GM18861 (cell line): ENCODE measurements at regions not wholly inside any gene's neighbourhood (a gene's known extent, or its start where the extent isn't known, plus 50 kb on each side); places are given as distances from the start of the nearest gene placed in this dataset.

Source experiments
- ATAC-seq: cut with Tn5 transposase; IDR thresholded peaks from one replicate; pipeline ENCODE4 v1.9.1; 2021; ENCODE audit not compliant: unreplicated experiment

DNA sequence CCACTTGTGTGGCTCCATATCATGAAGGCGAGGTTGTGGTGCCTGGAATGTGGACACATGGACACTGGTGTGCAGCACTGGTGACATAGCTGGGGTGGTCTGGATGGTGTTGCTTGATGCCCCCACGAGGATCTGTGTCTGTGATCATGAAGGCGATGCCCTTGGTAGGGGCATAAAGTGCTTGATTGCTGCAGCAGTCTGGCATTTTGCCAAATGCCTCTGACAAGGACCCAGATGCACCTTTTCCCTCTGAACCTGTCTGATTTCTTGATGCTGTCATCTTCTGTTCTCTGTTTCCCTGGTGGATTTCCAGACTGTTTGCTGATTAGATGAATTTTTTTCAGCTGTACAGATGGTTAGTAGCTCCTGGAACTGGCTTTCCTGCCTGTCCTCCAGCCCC is 752.0 kb upstream of the HS6ST1 start:
- ATAC-seq: no peak

DNA sequence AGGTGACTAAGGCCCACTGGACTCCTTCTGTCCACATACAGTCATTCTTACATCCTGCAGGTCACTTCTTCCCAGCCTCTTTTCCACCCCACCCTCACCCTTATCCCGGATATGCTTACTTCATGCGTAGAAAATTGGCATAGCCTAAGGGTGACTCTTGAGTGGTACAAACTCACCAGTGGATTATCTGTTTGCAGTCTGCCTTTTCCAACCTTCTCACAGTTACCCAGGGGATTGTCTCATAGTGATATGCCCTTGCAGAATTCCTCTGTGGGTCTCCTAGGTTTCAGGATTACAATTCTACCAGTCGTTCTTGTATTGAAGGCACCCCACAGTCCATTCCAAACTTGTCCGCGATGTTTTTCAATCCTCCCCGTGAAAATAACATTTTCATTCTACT is 752.9 kb upstream of the HS6ST1 start:
- no peak for ATAC-seq

DNA sequence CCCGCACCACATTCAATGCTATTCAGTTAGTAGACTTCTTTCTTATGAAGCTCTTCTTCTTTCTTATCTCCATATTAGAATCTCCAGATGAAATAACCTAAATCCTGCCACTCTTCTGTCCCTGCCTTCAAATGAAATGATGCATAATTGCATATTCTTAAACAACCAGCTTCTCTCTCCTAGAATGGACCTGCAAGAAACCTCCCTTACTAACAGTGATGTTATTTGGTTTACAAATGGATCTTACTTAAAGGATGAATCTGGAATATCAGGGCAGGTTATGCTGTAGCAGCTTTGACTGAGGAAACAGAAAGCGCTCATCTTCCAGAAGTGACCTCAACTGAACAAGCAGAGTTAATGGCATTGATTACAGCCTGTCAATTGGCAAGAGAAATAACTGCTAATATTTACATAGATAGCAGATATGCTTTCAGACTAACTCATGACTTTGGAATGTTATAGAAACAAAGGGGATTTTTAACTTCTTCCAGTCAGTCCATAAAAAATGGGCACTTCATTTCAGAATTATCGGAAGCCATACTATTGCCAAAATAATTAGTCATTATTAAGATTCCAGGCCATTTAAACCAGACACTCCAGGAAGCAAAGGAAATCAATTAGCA is 755.7 kb upstream of the HS6ST1 start:
- ATAC-seq: no peak

DNA sequence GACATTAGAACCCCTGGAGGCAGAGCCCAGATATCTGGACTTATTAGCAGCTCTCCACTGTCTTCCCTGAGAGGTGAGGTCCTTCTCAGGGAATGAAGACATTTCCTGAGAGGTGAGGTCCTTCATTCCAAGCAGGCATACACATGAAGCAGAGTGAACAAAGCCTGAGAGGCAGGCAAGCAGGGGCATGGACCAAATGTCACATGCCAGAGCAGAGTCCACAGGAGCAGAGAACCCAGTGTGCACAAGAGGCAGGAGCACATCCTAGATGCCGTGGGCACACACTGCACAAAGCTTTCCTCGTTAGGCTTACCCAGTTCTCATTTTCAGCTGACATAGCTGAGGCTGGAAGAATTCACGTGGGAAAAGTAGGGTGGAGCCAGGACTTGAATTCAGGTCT is 759.9 kb upstream of the HS6ST1 start:
- ATAC-seq: no peak

DNA sequence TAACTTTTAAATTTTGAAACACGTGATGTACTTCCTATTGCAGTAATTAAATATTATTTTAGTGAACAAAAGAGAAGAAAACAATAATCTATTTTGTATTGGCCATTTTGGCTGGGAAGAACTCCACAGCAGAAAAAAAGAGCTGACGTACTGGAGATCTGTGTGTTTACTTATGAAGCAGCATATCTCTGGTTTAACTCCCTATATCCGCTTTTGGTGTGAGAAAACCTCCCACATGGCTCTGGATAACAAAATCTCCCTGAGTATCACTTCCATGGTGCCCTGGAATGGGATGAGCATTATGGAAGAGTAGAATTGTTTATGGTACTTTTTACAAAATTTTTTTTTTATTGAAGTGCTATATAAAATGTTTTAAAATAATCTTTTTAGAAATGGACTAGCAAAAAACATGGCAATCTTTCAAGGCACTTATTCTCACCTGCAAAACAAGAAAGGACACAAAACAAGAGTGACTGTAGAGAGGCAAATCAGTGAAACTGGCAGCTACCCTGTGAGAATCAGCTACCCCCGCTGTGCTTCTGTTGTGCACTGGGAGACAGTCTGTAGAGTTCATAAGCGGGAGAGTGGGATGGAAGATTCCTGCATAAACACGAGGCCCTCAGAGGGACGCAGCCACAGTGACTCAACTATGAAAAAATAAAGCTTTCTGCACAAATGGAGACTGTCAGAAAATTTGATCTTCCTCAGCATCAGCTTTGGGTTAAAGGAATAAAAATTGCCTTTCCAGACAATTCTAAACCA is 762.2 kb upstream of the HS6ST1 start:
- ATAC-seq: no peak

DNA sequence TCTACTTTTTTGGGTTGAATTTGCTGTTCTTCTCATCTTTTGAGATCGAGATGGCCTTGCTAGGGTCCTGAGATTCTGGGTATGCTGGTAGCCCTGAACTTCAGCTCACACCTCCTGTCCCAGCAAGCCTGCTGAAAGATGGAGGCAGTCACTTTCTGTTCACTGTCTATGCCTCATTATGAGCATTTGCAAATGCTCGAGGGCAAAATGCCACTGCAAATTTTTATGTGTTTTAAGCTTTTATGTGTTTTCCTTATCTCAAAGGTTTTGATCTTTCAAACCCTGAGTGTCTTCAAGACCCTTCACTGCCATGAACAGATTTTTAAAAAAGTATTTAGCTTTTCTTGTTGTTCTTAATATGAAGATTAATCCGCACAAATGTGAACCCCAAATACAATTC is 766.7 kb upstream of the HS6ST1 start:
- ATAC-seq: no peak

DNA sequence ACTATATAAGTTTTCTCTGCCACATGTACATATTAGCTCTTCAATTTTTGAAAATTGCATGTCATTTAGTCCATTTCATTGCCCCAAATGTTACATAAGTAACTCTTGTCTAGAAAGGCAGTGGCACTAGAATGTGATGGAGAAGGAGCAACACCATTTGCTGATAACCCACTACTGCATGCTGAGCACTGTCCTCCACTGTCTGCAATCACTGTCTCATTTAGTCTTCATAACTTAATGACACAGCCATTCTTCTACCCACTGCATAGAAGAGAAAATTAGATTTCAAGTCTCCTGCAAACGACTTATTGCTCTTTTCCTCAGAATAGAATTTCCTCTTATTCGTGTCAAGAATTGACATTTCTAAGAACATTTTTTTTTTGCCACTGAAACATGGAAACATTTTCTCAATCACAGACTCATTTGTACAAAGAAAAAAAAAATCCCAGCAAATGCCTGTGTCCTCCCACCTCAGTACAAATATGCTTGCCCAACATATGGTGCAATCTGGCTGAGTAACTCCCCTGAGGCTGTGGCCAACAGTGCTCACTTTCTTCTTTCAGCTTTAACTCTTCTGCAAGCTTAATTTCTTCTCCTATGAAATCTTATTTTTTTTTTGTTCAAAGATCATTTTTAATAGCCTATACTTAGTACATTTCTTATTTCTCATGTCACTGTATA is 768.6 kb upstream of the HS6ST1 start:
- no peak for ATAC-seq

DNA sequence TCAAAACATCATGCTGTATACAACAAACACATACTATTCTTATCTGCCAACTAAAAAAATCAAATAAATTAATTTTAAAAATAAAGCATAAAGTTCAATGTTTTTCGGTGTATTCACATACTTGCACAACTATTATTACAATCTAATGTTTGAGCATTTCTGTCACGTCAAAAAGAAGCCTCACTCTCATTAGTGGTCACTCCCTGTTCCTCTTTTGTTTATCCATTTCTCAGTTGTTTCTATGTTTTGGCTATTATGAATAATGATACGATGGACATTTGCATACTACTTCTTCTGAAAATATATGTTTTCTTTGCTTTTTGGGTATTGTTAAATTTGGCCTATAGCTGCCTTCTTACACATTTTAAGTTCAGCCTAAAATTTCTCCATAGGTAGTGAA is 773.0 kb upstream of the HS6ST1 start:
- no peak for ATAC-seq

DNA sequence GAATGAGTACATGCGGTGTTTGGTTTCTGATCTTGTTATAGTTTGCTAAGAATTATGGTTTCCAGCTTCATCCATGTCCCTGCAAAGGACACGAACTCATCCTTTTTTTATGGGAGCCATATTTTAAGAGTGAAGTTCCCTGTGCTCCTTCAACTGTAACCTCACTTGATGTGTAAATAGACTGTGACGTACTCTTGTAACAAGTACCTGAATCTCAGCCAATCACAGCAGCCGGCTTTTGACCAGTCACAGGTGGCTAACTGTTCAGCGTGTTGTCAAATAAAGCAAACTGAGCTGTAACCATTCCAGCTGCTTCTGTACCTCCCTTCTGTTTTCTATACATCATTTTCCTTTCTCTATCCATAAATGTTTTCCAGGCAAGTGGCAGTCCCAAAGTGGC is 774.3 kb upstream of the HS6ST1 start:
- no peak for ATAC-seq

DNA sequence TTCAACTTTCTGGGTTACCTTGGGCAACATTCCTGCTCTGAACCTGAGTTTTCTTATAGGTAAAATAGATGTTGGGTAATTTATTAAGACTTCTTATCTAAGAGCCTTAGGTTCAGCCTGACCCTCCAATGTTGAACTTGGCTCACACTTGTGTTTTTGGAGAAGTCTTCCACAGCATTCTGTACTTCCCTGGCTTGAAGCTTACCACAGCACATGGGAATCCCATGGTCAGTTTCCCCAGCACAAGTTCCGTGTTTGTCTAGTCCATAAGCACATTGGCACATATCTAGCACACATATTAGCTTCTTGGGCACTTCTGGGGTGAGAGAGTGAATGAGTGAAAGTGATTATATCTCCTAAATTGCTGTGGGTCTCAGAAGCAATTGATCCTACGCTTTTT is 782.5 kb upstream of the HS6ST1 start:
- no peak for ATAC-seq

DNA sequence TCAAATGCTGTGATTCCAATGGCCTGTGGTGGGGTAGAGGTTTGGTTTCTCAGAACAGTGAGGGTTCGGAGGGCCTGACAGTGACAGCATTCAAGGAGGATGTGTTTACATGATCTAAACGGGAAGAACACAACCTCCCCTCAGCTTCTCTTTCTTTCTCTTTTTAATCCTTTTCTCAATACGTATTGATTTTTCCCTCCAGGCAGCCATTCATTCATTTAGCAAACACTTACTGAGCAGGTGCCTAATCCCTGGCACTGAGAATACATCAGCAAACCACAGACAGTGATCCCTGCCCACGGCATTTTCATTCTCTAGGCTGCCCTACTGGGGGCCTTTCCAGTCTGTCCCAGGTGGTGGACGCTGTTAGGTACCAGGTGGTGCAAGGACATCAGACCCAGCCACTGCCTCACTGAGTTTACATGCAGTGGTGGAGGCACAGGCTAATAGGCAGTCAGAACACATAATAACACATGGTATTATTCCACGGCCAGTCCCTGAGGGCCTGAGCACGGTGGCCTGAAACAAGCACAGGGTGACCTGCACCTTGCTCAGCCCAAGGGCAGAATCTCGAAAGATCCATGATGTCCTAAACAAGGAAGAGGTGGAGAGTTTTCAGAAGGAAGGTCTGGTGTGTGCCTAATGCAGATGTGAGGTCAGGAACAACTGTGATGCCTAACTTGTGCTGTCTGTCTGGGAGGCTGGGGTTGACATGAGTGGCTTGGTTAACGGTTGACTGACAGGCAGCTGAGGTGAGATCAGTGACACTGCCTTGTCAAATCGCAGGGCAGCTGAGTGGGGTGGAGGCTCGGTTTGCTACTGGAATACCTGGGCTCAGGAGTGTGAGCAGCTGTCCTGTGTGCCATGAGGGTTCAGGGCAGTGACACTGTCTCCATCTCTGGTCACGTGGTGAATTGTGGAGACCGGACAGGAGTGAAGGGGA is 785.5 kb upstream of the HS6ST1 start:
- ATAC-seq: no peak

DNA sequence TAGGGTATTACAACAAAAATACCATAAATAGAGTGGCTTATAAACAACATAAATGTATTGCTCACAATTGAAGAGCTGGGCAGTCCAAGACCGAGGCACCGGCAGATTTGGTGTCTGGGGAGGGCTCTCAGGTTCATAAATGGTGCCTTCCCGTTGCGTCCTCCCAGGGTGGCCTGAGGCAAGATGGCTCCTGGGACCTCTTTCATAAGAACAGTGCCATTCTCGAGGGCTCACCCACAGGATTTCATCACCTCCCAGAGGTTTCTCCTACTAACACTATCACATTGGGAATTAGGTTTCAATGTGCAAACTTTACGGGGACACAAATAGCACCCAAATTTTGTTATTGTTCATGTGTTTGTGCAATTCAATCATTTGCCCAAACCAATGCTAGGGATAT is 793.5 kb upstream of the HS6ST1 start:
- no peak for ATAC-seq

DNA sequence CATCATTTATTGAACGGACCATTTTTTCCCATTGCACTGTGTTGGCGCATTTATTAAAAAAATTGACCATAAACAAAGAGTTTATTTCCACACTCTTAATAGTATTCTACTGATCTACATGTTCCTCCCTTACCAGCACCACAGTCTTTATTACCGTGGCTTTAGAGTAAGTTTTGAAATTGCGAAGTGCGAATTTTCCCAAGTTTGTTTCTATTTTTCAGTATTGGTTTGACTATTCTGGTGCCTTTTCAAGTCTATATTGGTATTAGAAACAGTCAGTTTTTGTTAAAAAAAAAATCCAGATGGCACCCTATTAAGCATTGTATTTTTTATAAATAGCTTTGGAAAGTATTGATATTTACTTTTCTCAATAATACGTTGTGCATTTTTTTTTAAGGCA is 795.1 kb upstream of the HS6ST1 start:
- no peak for ATAC-seq

DNA sequence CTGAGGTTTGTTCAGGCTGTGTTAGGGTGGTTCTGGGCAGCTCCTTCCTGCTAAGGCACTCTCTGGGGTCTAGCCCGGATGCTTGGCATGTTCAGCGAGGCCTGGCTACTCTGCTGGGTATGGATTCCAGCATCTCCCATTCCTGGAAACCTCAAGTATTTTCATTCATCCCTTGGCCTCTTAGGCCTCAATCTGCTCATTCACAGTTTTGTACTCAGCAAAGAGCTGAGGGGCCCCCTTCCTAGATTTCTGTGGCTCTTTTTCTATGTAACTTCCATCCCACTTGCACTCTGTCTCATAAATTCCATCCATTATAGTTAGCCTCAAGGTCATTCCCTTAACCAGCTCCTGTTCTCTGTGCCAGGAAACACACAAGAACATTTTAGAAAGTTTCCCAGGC is 798.8 kb upstream of the HS6ST1 start:
- no peak for ATAC-seq

DNA sequence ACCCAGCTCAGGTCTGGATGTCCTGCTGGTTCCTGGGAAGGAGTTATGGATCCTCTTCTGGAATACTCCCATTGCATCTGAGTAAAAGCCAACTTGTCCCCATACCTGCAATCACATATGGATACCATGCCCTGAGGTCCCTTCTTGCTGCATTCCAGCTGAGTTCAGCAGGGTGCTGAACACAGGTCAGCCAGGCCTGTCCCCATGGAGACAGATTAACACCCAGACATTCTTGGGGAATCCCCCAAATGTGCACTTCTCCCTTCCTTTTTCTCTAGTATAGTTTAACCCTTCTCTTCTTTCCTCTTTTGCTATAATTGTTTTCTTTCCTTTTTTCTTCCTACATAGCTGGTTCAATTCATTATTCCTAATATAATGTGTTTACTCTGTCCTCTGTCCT is 799.6 kb upstream of the HS6ST1 start:
- ATAC-seq: no peak

DNA sequence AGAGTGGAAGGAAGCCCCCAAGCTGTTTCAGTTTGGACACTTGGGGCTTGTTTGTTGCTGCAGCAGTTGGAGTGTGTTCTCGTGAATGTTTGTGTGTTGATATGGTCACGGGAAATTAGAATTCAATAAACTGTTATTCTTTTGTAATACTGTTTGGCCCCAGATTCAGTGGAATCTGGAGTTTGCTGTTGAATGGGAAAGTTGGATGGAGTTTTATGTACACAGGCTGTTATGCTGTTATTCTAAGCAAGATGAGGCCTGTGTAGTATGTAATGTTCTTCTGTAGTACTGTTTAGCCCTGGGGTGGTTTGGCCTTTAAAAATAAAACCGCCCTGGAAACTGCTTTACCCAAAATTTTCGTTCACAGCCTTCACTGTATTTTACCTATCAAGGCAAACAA is 810.4 kb upstream of the HS6ST1 start:
- ATAC-seq: no peak

DNA sequence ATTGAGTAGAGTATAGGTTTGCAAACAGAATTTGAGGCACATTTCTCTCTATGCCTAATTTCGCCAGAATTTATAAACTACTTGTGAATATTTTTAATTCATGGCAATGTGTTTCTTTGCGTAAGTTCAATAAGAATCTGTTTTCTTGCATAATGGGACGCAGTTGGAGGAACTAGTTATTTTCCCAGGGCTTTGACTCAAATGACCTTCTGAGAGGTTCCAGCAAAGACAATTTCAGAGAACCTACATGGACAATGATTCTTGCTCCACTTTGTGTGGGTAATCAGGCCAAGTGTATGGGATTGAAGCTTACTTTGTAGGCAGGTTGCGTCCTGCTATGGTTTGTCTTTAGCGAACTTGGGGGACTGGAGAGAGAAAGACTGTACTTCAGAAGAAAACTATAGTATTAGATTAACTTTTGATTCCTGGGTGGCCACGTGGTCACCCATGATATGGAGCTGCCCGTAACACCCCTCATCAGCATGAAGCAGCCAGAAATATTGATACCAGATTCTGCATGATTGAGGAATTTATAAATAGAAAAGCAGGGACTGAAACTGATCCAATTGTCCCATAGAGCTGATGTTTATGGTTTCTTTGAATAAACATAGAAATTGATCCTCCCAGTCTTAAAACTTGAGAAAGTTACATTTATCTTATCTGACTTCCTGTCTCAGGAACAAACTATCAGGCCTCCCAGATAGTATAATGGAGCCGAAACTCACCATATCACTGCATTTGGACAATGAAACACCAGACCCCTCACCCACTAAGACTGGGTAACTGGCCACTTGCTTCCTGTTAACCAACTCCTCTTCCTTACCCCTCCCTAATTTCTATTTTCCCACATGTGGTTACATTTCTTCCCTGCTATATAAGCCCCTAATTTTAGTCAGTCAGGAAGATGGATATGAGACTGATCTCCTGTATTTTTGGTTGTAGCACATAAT is 815.3 kb upstream of the HS6ST1 start:
- ATAC-seq: no peak

DNA sequence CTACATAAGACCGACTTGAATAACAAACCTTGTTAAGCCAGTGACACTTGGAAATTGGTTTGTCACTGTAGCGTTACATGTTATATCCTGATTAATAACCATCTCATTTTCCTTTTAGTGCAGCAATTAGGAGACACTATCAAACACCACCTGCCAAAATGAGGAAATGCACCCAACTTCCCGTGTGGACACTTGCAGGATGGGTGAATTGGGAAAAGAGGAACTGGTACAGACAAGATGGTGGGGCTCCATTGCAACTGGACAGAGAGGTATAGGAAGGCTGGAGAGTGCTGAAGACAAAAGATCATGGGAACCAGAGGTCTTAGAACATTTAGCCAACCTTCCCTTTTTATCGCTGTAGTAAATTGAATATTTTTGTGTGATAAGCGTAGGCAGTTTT is 816.3 kb upstream of the HS6ST1 start:
- no peak for ATAC-seq

DNA sequence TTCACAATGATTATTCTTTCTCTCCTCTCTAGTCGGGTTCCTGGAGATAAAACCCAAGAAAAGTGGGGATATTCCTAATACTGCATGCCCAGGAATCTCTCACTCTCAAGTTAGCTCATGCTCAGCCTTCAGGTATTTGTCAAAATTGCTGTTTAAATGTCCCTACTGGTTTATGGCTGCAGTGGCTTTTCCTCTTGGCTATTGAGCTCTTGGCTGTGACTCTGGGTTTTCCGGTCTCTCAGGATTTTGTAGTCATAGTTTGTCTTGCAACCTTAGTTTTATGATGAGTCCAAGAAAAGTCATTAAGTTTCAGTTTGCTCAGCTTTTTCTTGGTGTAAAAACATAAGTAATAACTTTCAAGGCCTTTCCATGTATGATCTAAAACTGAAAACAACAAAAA is 820.7 kb upstream of the HS6ST1 start:
- ATAC-seq: no peak

DNA sequence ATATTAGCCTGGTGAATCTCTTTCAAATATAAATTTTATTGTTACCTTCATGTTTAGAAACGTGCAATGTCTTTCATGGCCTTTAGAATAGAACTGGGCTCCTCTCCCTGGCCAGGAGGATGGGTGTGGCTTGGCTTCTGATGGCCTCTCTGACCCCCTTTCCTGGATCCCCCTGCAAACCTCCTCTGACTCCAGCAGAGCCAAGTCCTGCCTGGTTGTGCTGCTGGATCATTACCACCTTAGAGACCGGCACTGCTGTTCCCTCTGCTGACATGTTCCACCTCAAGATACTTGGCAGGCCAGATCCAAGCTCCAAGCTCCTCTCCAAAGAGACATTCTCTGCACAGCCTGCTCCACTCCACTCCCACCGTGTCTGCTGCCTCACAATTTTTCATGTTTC is 823.8 kb upstream of the HS6ST1 start:
- no peak for ATAC-seq
